Umbilical cord (tissue), 1 donor: ENCODE measurements at regions not wholly inside any gene's neighbourhood (a gene's known extent, or its start where the extent isn't known, plus 50 kb on each side); places are given as distances from the start of the nearest gene placed in this dataset.
A peak's percentile ranks its signal among the peaks of the same experiment; 100 is the strongest.
"Not testable (repeated sequence)": the region's sequence is repeated elsewhere in the genome, so short reads cannot be mapped to it uniquely, and the experiment has no call there.

Experiments
- DNase-seq: peaks from one replicate; pipeline ENCODE4 v3.0.0-alpha.2; 2015; ENCODE audit warnings: low spot score

- no peak for DNase-seq
Observed at GRCh38 chr4:116323606-116324005, 761.8 kb downstream of the TRAM1L1 start.

- no peak for DNase-seq
Observed at GRCh38 chr4:116321471-116321870, 763.9 kb downstream of the TRAM1L1 start.

- DNase-seq, result no peak
Observed at GRCh38 chr4:116320859-116321258, 764.5 kb downstream of the TRAM1L1 start.

- DNase-seq, result no peak
Observed at GRCh38 chr4:116303736-116304188, 781.6 kb downstream of the TRAM1L1 start.

GRCh38 chr4:116302990-116303735 lies 782.2 kb downstream of the TRAM1L1 start:
- no peak for DNase-seq

GRCh38 chr4:116275006-116275405 lies 810.4 kb downstream of the TRAM1L1 start:
- no peak for DNase-seq

GRCh38 chr4:116272336-116272735 lies 813.0 kb downstream of the TRAM1L1 start:
- DNase-seq, result no peak

- not testable (repeated sequence) for DNase-seq
Observed at GRCh38 chr4:116260931-116261330, 824.4 kb downstream of the TRAM1L1 start.

GRCh38 chr4:116244771-116245170 lies 840.6 kb downstream of the TRAM1L1 start:
- no peak for DNase-seq

- DNase-seq, result no peak
Observed at GRCh38 chr4:116243431-116243830, 841.9 kb downstream of the TRAM1L1 start.

GRCh38 chr4:116233971-116234370 lies 851.4 kb downstream of the TRAM1L1 start:
- DNase-seq, result no peak

GRCh38 chr4:116231999-116232398 lies 853.4 kb downstream of the TRAM1L1 start:
- DNase-seq, result not testable (repeated sequence)

- DNase-seq, result no peak
Observed at GRCh38 chr4:116229420-116229819, 856.0 kb downstream of the TRAM1L1 start.

GRCh38 chr4:116223040-116223732 lies 862.2 kb downstream of the TRAM1L1 start:
- no peak for DNase-seq

GRCh38 chr4:116217781-116218180 lies 867.6 kb downstream of the TRAM1L1 start:
- no peak for DNase-seq

GRCh38 chr4:116215622-116216021 lies 869.8 kb downstream of the TRAM1L1 start:
- DNase-seq, result peak; percentile 36

- DNase-seq, result no peak
Observed at GRCh38 chr4:116202524-116202923, 882.9 kb downstream of the TRAM1L1 start.

- DNase-seq, result no peak
Observed at GRCh38 chr4:116197317-116197809, 888.0 kb downstream of the TRAM1L1 start.

- no peak for DNase-seq
Observed at GRCh38 chr4:116183241-116183640, 902.1 kb downstream of the TRAM1L1 start.

- peak; percentile 56 for DNase-seq
Observed at GRCh38 chr4:116180157-116180601, 905.2 kb downstream of the TRAM1L1 start.

GRCh38 chr4:116151371-116151770 lies 934.0 kb downstream of the TRAM1L1 start:
- not testable (repeated sequence) for DNase-seq

- no peak for DNase-seq
Observed at GRCh38 chr4:116150152-116150551, 935.2 kb downstream of the TRAM1L1 start.

GRCh38 chr4:116143198-116143597 lies 942.2 kb downstream of the TRAM1L1 start:
- DNase-seq, result no peak
